IMR-90 (cell line): ENCODE measurements at regions not wholly inside any gene's neighbourhood (a gene's known extent, or its start where the extent isn't known, plus 50 kb on each side); places are given as distances from the start of the nearest gene placed in this dataset.

Experiments
- ATAC-seq: fragments of 200-7000 bp; cut with Tn5 transposase; 2 replicates; pipeline ENCODE4 v1.9.1; 2020; ENCODE audit warnings: low read depth, mild to moderate bottlenecking, moderate library complexity
- BruUV-seq: library from RNA; stranded (reverse); fragments of 400-500 nt; replicated peaks from 2 replicates; lab custom pipeline; 2021; lab: Mats Ljungman, UMichigan
- CTCF ChIA-PET: fragments of 300-600 bp; formaldehyde crosslinking; extraction: SDS; loops from one replicate; lab custom pipeline; 2021; ENCODE audit warnings: antibody characterized with exemption; lab: Yijun Ruan, JAX
- POLR2A ChIA-PET: fragments of 300-600 bp; sonication (Branson Sonifier 250); formaldehyde crosslinking; loops from one replicate; lab custom pipeline; 2022; ENCODE audit warnings: antibody characterized with exemption; ENCODE audit not compliant: unreplicated experiment; lab: Charles Lee
- DNase-seq: peaks from one replicate; pipeline ENCODE4 v3.0.0; 2013
- H2AFZ ChIP-seq: replicated peaks from 2 replicates; pipeline ENCODE3; 2013; ENCODE audit warnings: low read length, mild to moderate bottlenecking; ENCODE audit not compliant: poor library complexity
- H2AK5ac ChIP-seq: 2 replicates; pipeline ENCODE4 v1.6.1; 2013; ENCODE audit warnings: low read depth, low read length, inconsistent platforms
- H2AK9ac ChIP-seq: replicated peaks from 2 replicates; pipeline ENCODE3; 2013; ENCODE audit warnings: mild to moderate bottlenecking, low read depth, low read length, moderate library complexity; ENCODE audit not compliant: poor library complexity
- H2BK120ac ChIP-seq: 2 replicates; pipeline ENCODE4 v1.6.1; 2013; ENCODE audit warnings: low read depth, low read length, inconsistent platforms
- H2BK15ac ChIP-seq: 3 replicates; pipeline ENCODE4 v1.6.1; 2013; ENCODE audit warnings: low read depth, low read length, inconsistent platforms
- H2BK20ac ChIP-seq: 2 replicates; pipeline ENCODE4 v1.6.1; 2013; ENCODE audit warnings: low read depth, mild to moderate bottlenecking, inconsistent platforms, low read length, moderate library complexity
- H2BK5ac ChIP-seq: 2 replicates; pipeline ENCODE4 v1.6.1; 2013; ENCODE audit warnings: mild to moderate bottlenecking, low read depth, low read length, inconsistent platforms; ENCODE audit not compliant: poor library complexity, severe bottlenecking
- H3K14ac ChIP-seq: replicated peaks from 2 replicates; pipeline ENCODE4 v1.6.1; 2013; ENCODE audit warnings: low read depth, low read length, inconsistent platforms
- H3K18ac ChIP-seq: 2 replicates; pipeline ENCODE4 v1.6.1; 2013; ENCODE audit warnings: low read depth, low read length, control low read depth
- H3K23ac ChIP-seq: 2 replicates; pipeline ENCODE4 v1.6.1; 2013; ENCODE audit warnings: low read depth, low read length, inconsistent platforms
- H3K27ac ChIP-seq: 2 replicates; pipeline ENCODE4 v1.5.1; 2013; ENCODE audit warnings: mild to moderate bottlenecking, control low read depth, low read length; ENCODE audit not compliant: insufficient read depth
- H3K27me3 ChIP-seq: 2 replicates; pipeline ENCODE4 v1.6.1; 2013; ENCODE audit warnings: low read length; ENCODE audit not compliant: control insufficient read depth, insufficient read depth
- H3K36me3 ChIP-seq: 2 replicates; pipeline ENCODE4 v1.6.1; 2013; ENCODE audit warnings: low read length, mixed read lengths; ENCODE audit not compliant: control insufficient read depth, insufficient read depth
- H3K4ac ChIP-seq: 2 replicates; pipeline ENCODE4 v1.6.1; 2013; ENCODE audit warnings: low read depth, low read length, inconsistent platforms
- H3K4me1 ChIP-seq: 2 replicates; pipeline ENCODE4 v1.6.1; 2013; ENCODE audit warnings: low read length, mixed read lengths; ENCODE audit not compliant: control insufficient read depth, insufficient read depth
- H3K4me2 ChIP-seq: 2 replicates; pipeline ENCODE4 v1.6.1; 2013; ENCODE audit warnings: low read depth, mild to moderate bottlenecking, control low read depth, low read length, moderate library complexity
- H3K4me3 ChIP-seq: 2 replicates; pipeline ENCODE4 v1.5.1; 2013; ENCODE audit warnings: low read depth, mild to moderate bottlenecking, control low read depth, low read length, moderate library complexity; ENCODE audit not compliant: insufficient read depth
- H3K56ac ChIP-seq: 2 replicates; pipeline ENCODE4 v1.6.1; 2013; ENCODE audit warnings: low read length, inconsistent platforms; ENCODE audit not compliant: insufficient read depth; ENCODE audit errors: extremely low read depth
- H3K79me1 ChIP-seq, 2 experiments: 2 replicates each; pipeline ENCODE4 v1.6.1; 2013; ENCODE audit warnings: low read length in 2 of 2, inconsistent platforms in 1 of 2, low read depth in 1 of 2
- H3K9ac ChIP-seq: 2 replicates; pipeline ENCODE4 v1.6.1; 2013; ENCODE audit warnings: low read depth, low read length, control low read depth
- H3K9me1 ChIP-seq: 2 replicates; pipeline ENCODE4 v1.6.1; 2013; ENCODE audit warnings: low read length, inconsistent platforms; ENCODE audit not compliant: insufficient read depth
- H3K9me3 ChIP-seq: 2 replicates; pipeline ENCODE4 v1.6.1; 2013; ENCODE audit warnings: low read length; ENCODE audit not compliant: control insufficient read depth, insufficient read depth
- H4K20me1 ChIP-seq: 2 replicates; pipeline ENCODE4 v1.6.1; 2013; ENCODE audit warnings: low read length, inconsistent platforms; ENCODE audit not compliant: insufficient read depth
- H4K5ac ChIP-seq: 2 replicates; pipeline ENCODE4 v1.6.1; 2013; ENCODE audit warnings: mild to moderate bottlenecking, low read depth, low read length, control low read depth
- H4K8ac ChIP-seq, 2 experiments: 2 replicates each; pipeline ENCODE4 v1.6.1; 2013; ENCODE audit warnings: low read depth in 2 of 2, low read length in 2 of 2, control low read depth in 1 of 2, inconsistent platforms in 1 of 2
- H4K91ac ChIP-seq: 2 replicates; pipeline ENCODE4 v1.6.1; 2013; ENCODE audit warnings: low read depth, low read length, inconsistent platforms; ENCODE audit not compliant: insufficient read depth
- CHD1 ChIP-seq: IDR thresholded peaks from 2 replicates; pipeline ENCODE4 v1.6.1; 2012; ENCODE audit warnings: low read depth, low read length, improper control_type of control experiment
- MAZ ChIP-seq: IDR thresholded peaks from 2 replicates; pipeline ENCODE4 v1.6.1; 2012; ENCODE audit warnings: low read depth, mild to moderate bottlenecking, low read length, improper control_type of control experiment, moderate library complexity, borderline replicate concordance
- POLR2A ChIP-seq: IDR thresholded peaks from 2 replicates; pipeline ENCODE4 v1.6.1; 2012; ENCODE audit warnings: mild to moderate bottlenecking, low read depth, low read length
- RAD21 ChIP-seq: IDR thresholded peaks from 2 replicates; pipeline ENCODE4 v1.6.1; 2012; ENCODE audit warnings: low read length, improper control_type of control experiment
- RCOR1 ChIP-seq: IDR thresholded peaks from 2 replicates; pipeline ENCODE4 v1.6.1; 2012; ENCODE audit warnings: mild to moderate bottlenecking, low read length, improper control_type of control experiment; ENCODE audit not compliant: insufficient replicate concordance
- SMC3 ChIP-seq: fragments of 150-350 bp; IDR thresholded peaks from 2 replicates; pipeline ENCODE4 v1.6.1; 2016; ENCODE audit warnings: low read depth, mild to moderate bottlenecking, antibody characterized with exemption, low read length, moderate library complexity
- WGBS, 2 experiments: methylation state at CpG; one replicate each; pipeline versions ENCODE4 v1.1.5 to v1.1.7; 2013; ENCODE audit warnings: missing lambda C conversion rate in 2 of 2; ENCODE audit not compliant: insufficient read length in 1 of 2; ENCODE audit errors: extremely low coverage in 2 of 2; 5-methylcytosine and 5-hydroxymethylcytosine counted together
- dilution Hi-C: fragments of 300-500 bp; cut with HindIII; formaldehyde crosslinking; loops from one replicate; pipeline ENCODE4 v1.14.3; 2018; ENCODE audit warnings: low sequenced_read_pairs; ENCODE audit not compliant: unreplicated experiment
- in situ Hi-C: fragments of 300-500 bp; cut with MboI; formaldehyde crosslinking; loops from 3 replicates; pipeline ENCODE4 v1.14.3; 2019; ENCODE audit warnings: low sequenced_read_pairs, inconsistent platforms, mixed read lengths
- intact Hi-C: fragments of 100-400 bp; cut with micrococcal nuclease; formaldehyde crosslinking; loops from 2 replicates; pipeline ENCODE4 v1.10.0; 2022
- TF ChIP-seq, protein P1 (sequence below): fragments of 150-350 bp; IDR thresholded peaks from 2 replicates; pipeline ENCODE4 v1.6.1; 2017; ENCODE audit warnings: mild to moderate bottlenecking, antibody characterized with exemption, low read length, low read depth
- TF ChIP-seq, protein P2 (sequence below): fragments of 150-350 bp; IDR thresholded peaks from 2 replicates; pipeline ENCODE4 v1.6.1; 2016; ENCODE audit warnings: low read depth, mild to moderate bottlenecking, low read length, moderate library complexity, borderline replicate concordance

GRCh38 chr5:96052374-96052773, 90.7 kb upstream of the ELL2 start:
- Histone ChIP-seq H2BK5ac (no peak overlapping the region), H3K9me3 (no peaks in the 10 kb centered on the region), H4K5ac (no peak overlapping the region), H2AK9ac (no peak overlapping the region), H4K20me1 (no peaks in the 10 kb centered on the region), H3K23ac (no peak overlapping the region), H3K4me1 (peaks cover 11% of the 10 kb centered on the region), H2AFZ (no peak overlapping the region), H3K36me3 (no peaks in the 10 kb centered on the region), H3K56ac (no peak overlapping the region), H3K4me3 (no peak overlapping the region), H2AK5ac (no peak overlapping the region), H3K27ac (no peak overlapping the region), H2BK20ac (no peak overlapping the region), H2BK120ac (no peak overlapping the region), H3K9ac (no peak overlapping the region), H3K9me1 (peaks cover 12% of the 10 kb centered on the region), H3K79me1 (peaks cover 0 to 11% of the 10 kb centered on the region in 2 experiments; a peak in 1 of 4 replicates), H4K91ac (no peak overlapping the region), H3K4me2 (no peak overlapping the region), H3K27me3 (no peaks in the 10 kb centered on the region), H4K8ac (no peak overlapping the region), H3K14ac (peak overlapping the region; percentile 55; the same call in 1 of the 2 replicates), H2BK15ac (no peak overlapping the region), H3K18ac (0 out of 2 replicates have a peak overlapping the region, but pooled peaks have one; percentile 16), H3K4ac (no peak overlapping the region)
- ChIA-PET POLR2A (no interaction called here), CTCF (interaction anchor here (1.3 kb wide), 1 partner anchor 12 kb away, joined by 3 read pairs; no protein-coding TSS in a partner anchor)
- no peak for TF ChIP-seq RAD21
- TF ChIP-seq SMC3, result no peak
- TF ChIP-seq MAZ, result no peak
- no peak for TF ChIP-seq CHD1
- no peak for TF ChIP-seq POLR2A
- TF ChIP-seq, protein P1, sequence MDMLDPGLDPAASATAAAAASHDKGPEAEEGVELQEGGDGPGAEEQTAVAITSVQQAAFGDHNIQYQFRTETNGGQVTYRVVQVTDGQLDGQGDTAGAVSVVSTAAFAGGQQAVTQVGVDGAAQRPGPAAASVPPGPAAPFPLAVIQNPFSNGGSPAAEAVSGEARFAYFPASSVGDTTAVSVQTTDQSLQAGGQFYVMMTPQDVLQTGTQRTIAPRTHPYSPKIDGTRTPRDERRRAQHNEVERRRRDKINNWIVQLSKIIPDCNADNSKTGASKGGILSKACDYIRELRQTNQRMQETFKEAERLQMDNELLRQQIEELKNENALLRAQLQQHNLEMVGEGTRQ, result no peak
- no peak for TF ChIP-seq RCOR1
- TF ChIP-seq, protein P2, sequence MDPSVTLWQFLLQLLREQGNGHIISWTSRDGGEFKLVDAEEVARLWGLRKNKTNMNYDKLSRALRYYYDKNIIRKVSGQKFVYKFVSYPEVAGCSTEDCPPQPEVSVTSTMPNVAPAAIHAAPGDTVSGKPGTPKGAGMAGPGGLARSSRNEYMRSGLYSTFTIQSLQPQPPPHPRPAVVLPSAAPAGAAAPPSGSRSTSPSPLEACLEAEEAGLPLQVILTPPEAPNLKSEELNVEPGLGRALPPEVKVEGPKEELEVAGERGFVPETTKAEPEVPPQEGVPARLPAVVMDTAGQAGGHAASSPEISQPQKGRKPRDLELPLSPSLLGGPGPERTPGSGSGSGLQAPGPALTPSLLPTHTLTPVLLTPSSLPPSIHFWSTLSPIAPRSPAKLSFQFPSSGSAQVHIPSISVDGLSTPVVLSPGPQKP, result no peak
- intact Hi-C loops (no loop called here), in situ Hi-C loops (no loop called here), dilution Hi-C loops (no loop called here)
- ATAC-seq (no peak), DNase-seq (no peak)
- WGBS, 2 experiments, result no CpG with 5 or more reads among the region's 1 CpG
- no TSS peak for BruUV-seq
